ENCODE measurements at regions not wholly inside any gene's neighbourhood (a gene's known extent, or its start where the extent isn't known, plus 50 kb on each side); places are given as distances from the start of the nearest gene placed in this dataset.

DNA sequence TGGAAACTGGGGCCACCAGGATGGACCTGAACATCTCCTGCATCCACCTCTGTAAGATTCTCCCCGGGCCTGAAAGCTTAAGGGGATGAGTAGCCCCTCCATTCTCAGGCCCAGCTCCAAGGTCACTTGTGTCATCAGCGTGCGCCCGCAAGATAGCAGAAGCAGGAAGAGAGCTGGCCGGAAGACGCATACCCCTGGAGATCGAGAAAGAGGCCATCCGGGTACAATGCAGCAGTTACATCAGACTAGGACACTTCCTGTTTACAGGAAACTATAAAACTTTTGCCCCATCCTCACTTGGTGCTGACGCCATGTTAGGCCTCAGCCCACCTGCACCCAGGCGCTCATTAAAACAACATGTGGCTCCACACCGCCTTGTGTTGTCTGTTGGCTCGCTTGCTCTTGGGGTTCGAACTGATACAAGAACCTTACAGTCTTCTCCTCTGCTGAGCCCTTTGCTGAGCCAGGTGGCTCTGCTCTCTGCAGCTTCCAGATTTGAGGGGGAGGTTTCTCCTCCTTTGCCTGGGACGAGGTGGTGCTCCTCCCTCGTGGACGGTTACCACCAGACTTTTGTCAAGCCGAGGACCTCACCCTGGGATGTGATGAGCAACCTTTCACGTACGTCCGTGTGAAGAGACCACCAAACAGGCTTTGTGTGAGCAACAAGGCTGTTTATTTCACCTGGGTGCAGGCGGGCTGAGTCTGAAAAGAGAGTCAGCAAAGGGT is 277.5 kb upstream of the C1orf174 start:
- no peak for TF ChIP-seq ZNF274 (IDR thresholded peaks at IDR 0.05; ENCODE audit: low read depth, low read length)
- TF ChIP-seq SUZ12 (IDR thresholded peaks at IDR 0.05; ENCODE audit: extremely low read depth, insufficient read depth, insufficient read length) = no peak
- TF ChIP-seq YY1 (IDR thresholded peaks at IDR 0.05; ENCODE audit: insufficient read depth, insufficient read length) = no peak

Data from NT2/D1 (cell line).